GM21423 (cell line): ENCODE measurements at regions not wholly inside any gene's neighbourhood (a gene's known extent, or its start where the extent isn't known, plus 50 kb on each side); places are given as distances from the start of the nearest gene placed in this dataset.
"Not testable (repeated sequence)": the region's sequence is repeated elsewhere in the genome, so short reads cannot be mapped to it uniquely, and the experiment has no call there.

Experiments used
- ATAC-seq: cut with Tn5 transposase; IDR thresholded peaks from one replicate; pipeline ENCODE4 v1.9.1; 2021; ENCODE audit warnings: mild to moderate bottlenecking, moderate library complexity; ENCODE audit not compliant: unreplicated experiment

- ATAC-seq = no peak
Measured at GRCh38 chr12:46670636-46671035, 155.2 kb downstream of the SLC38A4 start.

GRCh38 chr12:46669720-46670119, 156.1 kb downstream of the SLC38A4 start:
- ATAC-seq = no peak

GRCh38 chr12:46667551-46667950, 158.2 kb downstream of the SLC38A4 start:
- no peak for ATAC-seq

GRCh38 chr12:46664761-46665287, 161.0 kb downstream of the SLC38A4 start:
- ATAC-seq = peak; percentile 69

GRCh38 chr12:46663318-46663717, 162.5 kb downstream of the SLC38A4 start:
- no peak for ATAC-seq

GRCh38 chr12:46661110-46661845, 164.5 kb downstream of the SLC38A4 start:
- ATAC-seq = peak; percentile 67

GRCh38 chr12:46660719-46661109, 165.1 kb downstream of the SLC38A4 start:
- ATAC-seq = no peak

- no peak for ATAC-seq
Measured at GRCh38 chr12:46660276-46660675, 165.5 kb downstream of the SLC38A4 start.

- ATAC-seq = no peak
Measured at GRCh38 chr12:46659824-46660223, 166.0 kb downstream of the SLC38A4 start.

- ATAC-seq = no peak
Measured at GRCh38 chr12:46659032-46659650, 166.7 kb downstream of the SLC38A4 start.

- no peak for ATAC-seq
Measured at GRCh38 chr12:46657453-46658411, 168.1 kb downstream of the SLC38A4 start.

- ATAC-seq = not testable (repeated sequence)
Measured at GRCh38 chr12:46655984-46656383, 169.8 kb downstream of the SLC38A4 start.

- ATAC-seq = no peak
Measured at GRCh38 chr12:46653311-46653710, 172.5 kb downstream of the SLC38A4 start.

GRCh38 chr12:46652692-46653091, 173.1 kb downstream of the SLC38A4 start:
- no peak for ATAC-seq

GRCh38 chr12:46650688-46651087, 175.1 kb downstream of the SLC38A4 start:
- no peak for ATAC-seq

GRCh38 chr12:46649433-46649832, 176.4 kb downstream of the SLC38A4 start:
- no peak for ATAC-seq

- ATAC-seq = no peak
Measured at GRCh38 chr12:46647034-46647433, 178.8 kb downstream of the SLC38A4 start.

- ATAC-seq = not testable (repeated sequence)
Measured at GRCh38 chr12:46641649-46642048, 184.1 kb downstream of the SLC38A4 start.

GRCh38 chr12:46635818-46636217, 190.0 kb downstream of the SLC38A4 start:
- ATAC-seq = no peak

GRCh38 chr12:46629331-46630229, 196.2 kb downstream of the SLC38A4 start:
- no peak for ATAC-seq
